Endodermal cell (in vitro differentiated cells): ENCODE measurements at regions not wholly inside any gene's neighbourhood (a gene's known extent, or its start where the extent isn't known, plus 50 kb on each side); places are given as distances from the start of the nearest gene placed in this dataset.

ENCODE experiments used
- DNase-seq: peaks from one replicate; pipeline ENCODE4 v3.0.0-alpha.2; 2017
- H3K27ac ChIP-seq: 2 replicates; pipeline ENCODE4 v1.5.1; 2013; ENCODE audit warnings: mild to moderate bottlenecking, low read depth, low read length, moderate library complexity
- H3K27me3 ChIP-seq: 2 replicates; pipeline ENCODE4 v1.6.1; 2013; ENCODE audit warnings: mild to moderate bottlenecking, low read length, moderate library complexity; ENCODE audit not compliant: insufficient read depth, control insufficient read depth, poor library complexity, severe bottlenecking
- H3K36me3 ChIP-seq: 2 replicates; pipeline ENCODE4 v1.7.0; 2013; ENCODE audit warnings: mild to moderate bottlenecking, low read length, moderate library complexity; ENCODE audit not compliant: control insufficient read depth, insufficient read depth
- H3K4me1 ChIP-seq: one replicate; pipeline ENCODE4 v1.7.0; 2013; ENCODE audit warnings: low read length; ENCODE audit not compliant: control insufficient read depth, insufficient read depth
- H3K4me3 ChIP-seq: 2 replicates; pipeline ENCODE4 v1.5.1; 2013; ENCODE audit warnings: mild to moderate bottlenecking, low read length, moderate library complexity
- H3K9ac ChIP-seq: 2 replicates; pipeline ENCODE4 v1.6.1; 2013; ENCODE audit warnings: mild to moderate bottlenecking, low read length, moderate library complexity; ENCODE audit not compliant: poor library complexity, severe bottlenecking; ENCODE audit errors: extremely low read depth
- H3K9me3 ChIP-seq: 2 replicates; pipeline ENCODE4 v1.6.1; 2013; ENCODE audit warnings: mild to moderate bottlenecking, low read length, moderate library complexity; ENCODE audit not compliant: control insufficient read depth
- H3K27ac Mint-ChIP-seq: 2 replicates; pipeline ENCODE4 v1.8.0; 2020; ENCODE audit warnings: mixed read lengths
- H3K27me3 Mint-ChIP-seq: 2 replicates; pipeline ENCODE4 v1.8.0; 2021; ENCODE audit warnings: mild to moderate bottlenecking, mixed read lengths; ENCODE audit not compliant: insufficient read depth
- H3K36me3 Mint-ChIP-seq: 2 replicates; pipeline ENCODE4 v1.8.0; 2020; ENCODE audit warnings: low read depth, mixed read lengths
- H3K4me1 Mint-ChIP-seq: 2 replicates; pipeline ENCODE4 v1.8.0; 2020; ENCODE audit warnings: mixed read lengths
- H3K4me3 Mint-ChIP-seq: 2 replicates; pipeline ENCODE4 v1.8.0; 2020; ENCODE audit warnings: mild to moderate bottlenecking, moderate library complexity, mixed read lengths
- H3K9me3 Mint-ChIP-seq: 2 replicates; pipeline ENCODE4 v1.8.0; 2020; ENCODE audit warnings: mild to moderate bottlenecking, mixed read lengths
- CTCF ChIP-seq: fragments of 200-600 bp; sonication (generic); conservative IDR thresholded peaks from 2 replicates; pipeline ENCODE4 v1.5.0; 2021; ENCODE audit warnings: antibody characterized with exemption, mild to moderate bottlenecking
- WGBS, 2 experiments: methylation state at CpG; one replicate each; pipeline versions ENCODE4 v1.1.5 to v1.1.7; 2013; ENCODE audit warnings: missing lambda C conversion rate in 2 of 2, mixed read lengths in 1 of 2; ENCODE audit not compliant: insufficient coverage in 1 of 2, insufficient read length in 1 of 2; 5-methylcytosine and 5-hydroxymethylcytosine counted together

- Histone ChIP-seq H3K4me1 (no peaks in the 10 kb centered on the region), H3K27ac (no peak overlapping the region), H3K9me3 (peaks cover 2% of the 10 kb centered on the region), H3K4me3 (no peak overlapping the region), H3K36me3 (no peaks in the 10 kb centered on the region), H3K9ac (no peak overlapping the region), H3K27me3 (no peaks in the 10 kb centered on the region)
- Mint-ChIP-seq H3K4me1 (no peaks in the 10 kb centered on the region), H3K27me3 (no peaks in the 10 kb centered on the region), H3K36me3 (no peaks in the 10 kb centered on the region), H3K27ac (no peak overlapping the region), H3K4me3 (no peak overlapping the region), H3K9me3 (no peaks in the 10 kb centered on the region)
- no peak for DNase-seq
- TF ChIP-seq CTCF: no peak
Observed at GRCh38 chr13:81602241-81602640, 1261.3 kb upstream of the SPRY2 start.

- no peak for TF ChIP-seq CTCF
- Mint-ChIP-seq H3K36me3 (no peaks in the 10 kb centered on the region), H3K4me3 (no peak overlapping the region), H3K27me3 (no peaks in the 10 kb centered on the region), H3K27ac (no peak overlapping the region), H3K4me1 (no peaks in the 10 kb centered on the region), H3K9me3 (no peaks in the 10 kb centered on the region)
- no peaks in the 10 kb centered on the region for H3K27me3 ChIP-seq
- 87 to 88% methylated on average over 1 of the region's 1 CpG for WGBS, 2 experiments
- no peak for DNase-seq
- no peaks in the 10 kb centered on the region for H3K4me1 ChIP-seq
- no peak overlapping the region for H3K4me3 ChIP-seq
- H3K36me3 ChIP-seq: no peaks in the 10 kb centered on the region
- no peak overlapping the region for H3K27ac ChIP-seq
- H3K9me3 ChIP-seq: no peaks in the 10 kb centered on the region
- H3K9ac ChIP-seq: no peak overlapping the region
Observed at GRCh38 chr13:81597101-81597500, 1256.2 kb upstream of the SPRY2 start.

- H3K9ac ChIP-seq: no peak overlapping the region
- no peak for TF ChIP-seq CTCF
- H3K36me3 ChIP-seq: no peaks in the 10 kb centered on the region
- WGBS, 2 experiments: 90 to 91% methylated on average over 1 to 2 of the region's 2 CpGs
- no peak overlapping the region for H3K27ac ChIP-seq
- Mint-ChIP-seq H3K27me3 (no peaks in the 10 kb centered on the region), H3K9me3 (no peaks in the 10 kb centered on the region), H3K27ac (no peak overlapping the region), H3K4me1 (no peaks in the 10 kb centered on the region), H3K4me3 (no peak overlapping the region), H3K36me3 (no peaks in the 10 kb centered on the region)
- no peaks in the 10 kb centered on the region for H3K27me3 ChIP-seq
- H3K4me1 ChIP-seq: no peaks in the 10 kb centered on the region
- H3K4me3 ChIP-seq: no peak overlapping the region
- DNase-seq: no peak
- H3K9me3 ChIP-seq: no peaks in the 10 kb centered on the region
Observed at GRCh38 chr13:81596224-81596753, 1255.4 kb upstream of the SPRY2 start.
